ENCODE measurements at regions not wholly inside any gene's neighbourhood (a gene's known extent, or its start where the extent isn't known, plus 50 kb on each side); places are given as distances from the start of the nearest gene placed in this dataset.
"Not testable (repeated sequence)": the region's sequence is repeated elsewhere in the genome, so short reads cannot be mapped to it uniquely, and the experiment has no call there.

DNA sequence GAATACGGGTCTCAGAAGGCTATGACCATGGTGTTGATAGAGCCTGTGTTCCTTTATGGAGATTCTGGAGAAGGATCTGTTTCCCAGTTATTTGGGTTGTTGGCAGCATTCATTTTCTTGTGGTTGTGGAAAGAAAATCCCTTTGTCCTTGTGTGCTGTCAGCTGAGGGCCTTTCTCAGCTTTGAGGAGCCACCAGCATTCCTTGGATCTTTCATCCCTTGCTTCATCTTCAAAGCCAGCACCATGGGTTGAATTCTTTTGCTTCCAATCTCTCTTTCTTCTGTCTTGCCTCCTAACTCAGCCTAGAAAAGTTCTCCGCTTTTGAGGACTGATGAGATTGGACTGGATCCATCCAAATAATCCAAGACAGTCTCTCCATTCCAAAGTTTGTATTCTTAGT lies 103.2 kb upstream of the MMADHC start:
- no peaks in the 10 kb centered on the region for H3K9me3 ChIP-seq
- DNase-seq: no peak
- TF ChIP-seq, protein P1, sequence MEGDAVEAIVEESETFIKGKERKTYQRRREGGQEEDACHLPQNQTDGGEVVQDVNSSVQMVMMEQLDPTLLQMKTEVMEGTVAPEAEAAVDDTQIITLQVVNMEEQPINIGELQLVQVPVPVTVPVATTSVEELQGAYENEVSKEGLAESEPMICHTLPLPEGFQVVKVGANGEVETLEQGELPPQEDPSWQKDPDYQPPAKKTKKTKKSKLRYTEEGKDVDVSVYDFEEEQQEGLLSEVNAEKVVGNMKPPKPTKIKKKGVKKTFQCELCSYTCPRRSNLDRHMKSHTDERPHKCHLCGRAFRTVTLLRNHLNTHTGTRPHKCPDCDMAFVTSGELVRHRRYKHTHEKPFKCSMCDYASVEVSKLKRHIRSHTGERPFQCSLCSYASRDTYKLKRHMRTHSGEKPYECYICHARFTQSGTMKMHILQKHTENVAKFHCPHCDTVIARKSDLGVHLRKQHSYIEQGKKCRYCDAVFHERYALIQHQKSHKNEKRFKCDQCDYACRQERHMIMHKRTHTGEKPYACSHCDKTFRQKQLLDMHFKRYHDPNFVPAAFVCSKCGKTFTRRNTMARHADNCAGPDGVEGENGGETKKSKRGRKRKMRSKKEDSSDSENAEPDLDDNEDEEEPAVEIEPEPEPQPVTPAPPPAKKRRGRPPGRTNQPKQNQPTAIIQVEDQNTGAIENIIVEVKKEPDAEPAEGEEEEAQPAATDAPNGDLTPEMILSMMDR (IDR thresholded peaks at IDR 0.05; ENCODE audit: low read depth, low read length): no peak
- H3K4me1 ChIP-seq: no peaks in the 10 kb centered on the region; the same call in 1 of the 2 replicates
- no peaks in the 10 kb centered on the region for H3K27me3 ChIP-seq
- H3K4me3 ChIP-seq (ENCODE audit: low read depth, low read length): no peak overlapping the region
- H3K36me3 ChIP-seq: no peaks in the 10 kb centered on the region

DNA sequence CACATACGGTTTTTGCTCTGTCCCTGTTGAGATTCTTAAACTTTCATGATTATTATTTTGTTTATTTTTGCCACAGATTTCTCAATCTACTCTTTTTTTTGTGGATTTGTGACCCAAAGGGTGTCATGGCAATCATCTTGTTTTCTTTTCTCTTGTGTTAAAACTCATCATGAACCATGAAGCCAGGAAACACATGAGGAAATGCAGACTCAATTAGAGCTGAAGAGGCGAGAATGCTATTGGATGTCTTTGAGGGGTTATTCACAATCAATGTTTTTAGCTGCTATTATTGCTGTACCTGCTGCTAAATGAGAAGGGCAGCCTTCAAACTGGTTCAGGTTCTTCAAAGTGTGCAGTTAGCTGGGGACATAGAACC lies 99.5 kb upstream of the MMADHC start:
- Histone ChIP-seq H3K4me3 (ENCODE audit: low read depth, low read length) (no peak overlapping the region), H3K36me3 (no peaks in the 10 kb centered on the region), H3K27me3 (no peaks in the 10 kb centered on the region), H3K9me3 (no peaks in the 10 kb centered on the region), H3K4me1 (no peaks in the 10 kb centered on the region; the same call in 1 of the 2 replicates)
- TF ChIP-seq, protein P1 (IDR thresholded peaks at IDR 0.05; ENCODE audit: low read depth, low read length): no peak
- no peak for DNase-seq

DNA sequence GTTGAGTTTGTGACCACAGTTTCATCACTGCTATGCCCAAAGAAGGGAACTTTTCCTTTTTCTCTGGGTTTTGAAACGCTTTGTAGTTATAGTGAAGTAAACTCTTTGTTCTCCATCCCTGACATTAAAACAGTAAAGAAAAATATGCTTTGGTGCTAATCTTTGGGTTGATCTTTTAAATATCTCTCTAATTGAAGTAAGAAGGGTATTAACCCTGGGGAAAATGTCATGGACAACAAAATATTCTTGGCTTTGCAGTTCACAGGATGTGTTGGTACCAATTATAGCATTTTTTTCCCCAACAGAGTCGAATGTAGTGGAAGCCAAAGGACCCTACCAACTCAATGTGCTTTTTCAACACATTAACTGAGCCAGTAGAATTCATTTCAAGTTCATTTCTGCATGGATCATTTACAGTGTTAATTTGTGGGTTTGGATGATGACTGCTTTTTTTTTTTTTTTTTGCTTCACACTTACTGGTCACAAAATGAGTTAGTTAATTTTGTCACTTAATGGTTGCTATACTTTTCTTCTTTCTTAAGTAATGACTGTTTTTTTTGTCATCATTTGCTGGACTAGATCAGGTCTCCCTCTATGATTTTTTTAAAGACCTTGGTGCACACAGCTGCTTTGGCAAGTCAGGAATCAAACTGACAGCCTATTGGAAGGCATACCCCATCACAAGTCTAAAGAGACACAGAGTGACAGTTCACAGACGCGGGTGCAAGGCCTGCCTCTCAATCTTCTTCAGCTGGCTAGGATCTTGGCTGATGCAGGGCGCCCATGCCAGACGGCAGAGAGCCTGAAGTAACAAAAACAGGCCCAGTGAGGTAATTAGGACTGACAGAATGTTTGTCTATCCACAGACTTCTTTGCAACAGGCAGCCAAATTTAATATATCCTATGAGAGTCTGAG lies 98.8 kb upstream of the MMADHC start:
- Histone ChIP-seq H3K27me3 (no peaks in the 10 kb centered on the region), H3K4me3 (ENCODE audit: low read depth, low read length) (no peak overlapping the region), H3K36me3 (no peaks in the 10 kb centered on the region), H3K9me3 (no peaks in the 10 kb centered on the region), H3K4me1 (no peaks in the 10 kb centered on the region; the same call in 1 of the 2 replicates)
- TF ChIP-seq, protein P1 (IDR thresholded peaks at IDR 0.05; ENCODE audit: low read depth, low read length): no peak
- peak; percentile 47 for DNase-seq

DNA sequence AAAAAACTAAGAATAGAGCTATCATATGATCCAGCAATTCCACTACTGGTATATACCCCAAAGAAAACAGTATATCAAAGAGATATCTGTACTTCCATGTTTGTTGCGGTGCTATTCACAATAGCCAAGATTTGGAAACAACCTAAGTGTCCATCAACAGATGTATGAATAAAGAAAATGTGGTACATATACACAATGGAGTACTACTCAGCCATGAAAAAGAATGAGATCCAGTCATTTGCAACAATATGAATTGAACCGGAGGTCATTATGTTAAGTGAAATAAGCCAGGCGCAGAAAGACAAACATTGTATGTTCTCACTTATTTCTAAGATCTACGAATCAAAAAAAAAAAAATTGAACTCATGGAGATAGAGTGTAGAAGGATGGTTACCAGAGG lies 97.8 kb upstream of the MMADHC start:
- H3K36me3 ChIP-seq; DNase-seq; H3K27me3 ChIP-seq; H3K4me1 ChIP-seq; H3K4me3 ChIP-seq (ENCODE audit: low read depth, low read length); H3K9me3 ChIP-seq: not testable (repeated sequence)

DNA sequence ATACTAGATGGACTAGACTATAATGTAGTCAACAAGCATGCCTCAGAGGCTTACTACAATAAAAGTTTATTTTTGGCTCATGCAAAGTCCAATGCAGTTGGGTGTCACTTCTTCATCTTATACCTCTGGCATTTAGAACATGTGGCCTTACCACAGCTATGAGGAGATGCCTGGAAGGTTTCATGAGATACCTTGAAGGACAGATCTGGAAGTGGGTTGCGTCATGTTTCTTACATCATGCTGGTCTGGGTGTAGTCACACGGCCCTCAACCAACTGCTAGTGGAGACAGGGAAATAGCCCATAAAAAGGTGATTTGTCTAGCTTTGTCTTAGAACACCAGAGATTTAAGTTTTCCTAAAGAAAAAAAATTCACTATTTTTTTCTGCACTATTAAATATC lies 91.7 kb upstream of the MMADHC start:
- DNase-seq: no peak
- no peaks in the 10 kb centered on the region for H3K4me1 ChIP-seq
- H3K27me3 ChIP-seq: no peaks in the 10 kb centered on the region
- TF ChIP-seq, protein P1 (IDR thresholded peaks at IDR 0.05; ENCODE audit: low read depth, low read length): no peak
- H3K36me3 ChIP-seq: no peaks in the 10 kb centered on the region
- no peak overlapping the region for H3K4me3 ChIP-seq (ENCODE audit: low read depth, low read length)
- no peaks in the 10 kb centered on the region for H3K9me3 ChIP-seq

DNA sequence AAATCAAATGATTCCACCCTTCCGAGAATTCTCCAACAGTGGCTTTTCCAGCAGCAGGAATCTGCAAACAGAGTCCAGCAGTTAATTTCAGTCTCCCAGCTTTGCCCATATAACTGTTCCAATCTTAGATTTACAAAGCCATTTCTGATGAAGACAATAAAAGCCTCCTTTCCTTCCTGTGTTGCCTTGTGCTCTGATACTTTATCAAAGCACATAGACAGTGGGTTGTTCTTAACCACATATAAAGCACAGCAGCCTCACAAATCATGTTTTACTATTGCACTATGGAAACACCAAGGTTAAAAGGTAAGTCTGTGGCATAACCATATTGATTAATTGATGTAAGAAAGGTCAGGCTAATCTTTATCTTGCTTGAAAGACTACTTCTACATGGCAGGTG lies 89.8 kb upstream of the MMADHC start:
- no peaks in the 10 kb centered on the region for H3K36me3 ChIP-seq
- H3K27me3 ChIP-seq: no peaks in the 10 kb centered on the region
- no peaks in the 10 kb centered on the region for H3K9me3 ChIP-seq
- no peak for DNase-seq
- H3K4me1 ChIP-seq: no peaks in the 10 kb centered on the region
- no peak overlapping the region for H3K4me3 ChIP-seq (ENCODE audit: low read depth, low read length)
- TF ChIP-seq, protein P1 (IDR thresholded peaks at IDR 0.05; ENCODE audit: low read depth, low read length): no peak

Measured in BE2C (cell line).